HEK293T (cell line): ENCODE measurements at regions not wholly inside any gene's neighbourhood (a gene's known extent, or its start where the extent isn't known, plus 50 kb on each side); places are given as distances from the start of the nearest gene placed in this dataset.

Experiments
- ARNT ChIP-seq: fragments of 450-650 bp; IDR thresholded peaks from 2 replicates; pipeline ENCODE4 v1.6.1; 2017; ENCODE audit warnings: mild to moderate bottlenecking
- BHLHE40 ChIP-seq: fragments of 450-650 bp; IDR thresholded peaks from 2 replicates; pipeline ENCODE4 v1.6.1; 2016; ENCODE audit warnings: mild to moderate bottlenecking, moderate library complexity, borderline replicate concordance
- FOXA1 ChIP-seq: fragments of 450-650 bp; IDR thresholded peaks from 2 replicates; pipeline ENCODE4 v1.6.1; 2016; ENCODE audit warnings: mild to moderate bottlenecking
- FOXK2 ChIP-seq: fragments of 450-650 bp; IDR thresholded peaks from 2 replicates; pipeline ENCODE4 v1.6.1; 2016; ENCODE audit warnings: mild to moderate bottlenecking
- FOXM1 ChIP-seq: fragments of 450-650 bp; IDR thresholded peaks from 2 replicates; pipeline ENCODE4 v1.6.1; 2017; ENCODE audit warnings: mild to moderate bottlenecking, borderline replicate concordance
- HDGF ChIP-seq: fragments of 450-650 bp; IDR thresholded peaks from 2 replicates; pipeline ENCODE4 v1.6.1; 2017; ENCODE audit warnings: antibody characterized with exemption, borderline replicate concordance
- L3MBTL2 ChIP-seq: fragments of 450-650 bp; conservative IDR thresholded peaks from 2 replicates; pipeline ENCODE4 v1.6.1; 2016; ENCODE audit warnings: mild to moderate bottlenecking
- LEF1 ChIP-seq: fragments of 450-650 bp; IDR thresholded peaks from 2 replicates; pipeline ENCODE4 v1.6.1; 2017; ENCODE audit warnings: mild to moderate bottlenecking, borderline replicate concordance
- NFRKB ChIP-seq: fragments of 450-650 bp; IDR thresholded peaks from 2 replicates; pipeline ENCODE4 v1.6.1; 2016; ENCODE audit warnings: mild to moderate bottlenecking, moderate library complexity
- PKNOX1 ChIP-seq: fragments of 450-650 bp; IDR thresholded peaks from 2 replicates; pipeline ENCODE4 v1.6.1; 2016
- SP1 ChIP-seq: fragments of 450-650 bp; IDR thresholded peaks from 2 replicates; pipeline ENCODE4 v1.6.1; 2017
- SUZ12 ChIP-seq: fragments of 450-650 bp; IDR thresholded peaks from 2 replicates; pipeline ENCODE4 v1.6.1; 2016; ENCODE audit warnings: mild to moderate bottlenecking
- TARDBP ChIP-seq: fragments of 450-650 bp; IDR thresholded peaks from 2 replicates; pipeline ENCODE4 v1.6.1; 2016
- ZNF384 ChIP-seq: fragments of 450-650 bp; IDR thresholded peaks from 2 replicates; pipeline ENCODE4 v1.6.1; 2016

- TF ChIP-seq ARNT (no peak), FOXA1 (no peak), NFRKB (no peak), BHLHE40 (no peak), SUZ12 (no peak), TARDBP (no peak), HDGF (no peak), ZNF384 (no peak), FOXK2 (no peak), SP1 (no peak), L3MBTL2 (no peak), PKNOX1 (no peak), LEF1 (no peak), FOXM1 (no peak)
Measured at GRCh38 chr4:160091631-160092030, 988.8 kb downstream of the RAPGEF2 start.
